Hematopoietic multipotent progenitor cell treated with erythropoietin and hydrocortisone succinate and interleukin-3 and kit ligand, for 6 days (in vitro differentiated cells): ENCODE measurements at regions not wholly inside any gene's neighbourhood (a gene's known extent, or its start where the extent isn't known, plus 50 kb on each side); places are given as distances from the start of the nearest gene placed in this dataset.
"Not testable (repeated sequence)": the region's sequence is repeated elsewhere in the genome, so short reads cannot be mapped to it uniquely, and the experiment has no call there.

Experiments
- DNase-seq: peaks from one replicate; pipeline ENCODE4 v3.0.0-alpha.2; 2015

- DNase-seq: no peak
Observed at GRCh38 chrX:115357326-115358120, 68.0 kb downstream of the LUZP4 start.

GRCh38 chrX:115359508-115359907 is 70.0 kb downstream of the LUZP4 start:
- DNase-seq: not testable (repeated sequence)

- DNase-seq: no peak
Observed at GRCh38 chrX:115360220-115360781, 70.8 kb downstream of the LUZP4 start.

GRCh38 chrX:115362334-115363095 is 73.0 kb downstream of the LUZP4 start:
- peak; percentile 57 for DNase-seq

- DNase-seq: no peak
Observed at GRCh38 chrX:115363372-115363771, 73.9 kb downstream of the LUZP4 start.

- DNase-seq: no peak
Observed at GRCh38 chrX:115363897-115364296, 74.4 kb downstream of the LUZP4 start.

- no peak for DNase-seq
Observed at GRCh38 chrX:115364670-115365069, 75.2 kb downstream of the LUZP4 start.

GRCh38 chrX:115366535-115366934 is 77.0 kb downstream of the LUZP4 start:
- no peak for DNase-seq

- DNase-seq: no peak
Observed at GRCh38 chrX:115367455-115367854, 77.9 kb downstream of the LUZP4 start.

GRCh38 chrX:115367951-115368350 is 78.4 kb downstream of the LUZP4 start:
- no peak for DNase-seq

GRCh38 chrX:115368876-115369275 is 79.4 kb downstream of the LUZP4 start:
- no peak for DNase-seq

GRCh38 chrX:115372152-115372551 is 82.6 kb downstream of the LUZP4 start:
- DNase-seq: no peak

- no peak for DNase-seq
Observed at GRCh38 chrX:115373308-115373707, 83.8 kb downstream of the LUZP4 start.

GRCh38 chrX:115378471-115378870 is 89.0 kb downstream of the LUZP4 start:
- peak; percentile 10 for DNase-seq

GRCh38 chrX:115387327-115387726 is 97.8 kb downstream of the LUZP4 start:
- DNase-seq: no peak

GRCh38 chrX:115388879-115389278 is 99.4 kb downstream of the LUZP4 start:
- no peak for DNase-seq

GRCh38 chrX:115390078-115390477 is 100.6 kb downstream of the LUZP4 start:
- no peak for DNase-seq

GRCh38 chrX:115392031-115392430 is 102.5 kb downstream of the LUZP4 start:
- no peak for DNase-seq

- DNase-seq: no peak
Observed at GRCh38 chrX:115392871-115393270, 103.4 kb downstream of the LUZP4 start.

- DNase-seq: peak; percentile 9
Observed at GRCh38 chrX:115393271-115393670, 103.8 kb downstream of the LUZP4 start.

GRCh38 chrX:115394806-115395205 is 105.3 kb downstream of the LUZP4 start:
- DNase-seq: not testable (repeated sequence)

- DNase-seq: no peak
Observed at GRCh38 chrX:115399306-115399705, 109.8 kb downstream of the LUZP4 start.

GRCh38 chrX:115400960-115401359 is 111.4 kb downstream of the LUZP4 start:
- no peak for DNase-seq

GRCh38 chrX:115402299-115402698 is 112.8 kb downstream of the LUZP4 start:
- DNase-seq: no peak
